ENCODE measurements at regions not wholly inside any gene's neighbourhood (a gene's known extent, or its start where the extent isn't known, plus 50 kb on each side); places are given as distances from the start of the nearest gene placed in this dataset.

DNA sequence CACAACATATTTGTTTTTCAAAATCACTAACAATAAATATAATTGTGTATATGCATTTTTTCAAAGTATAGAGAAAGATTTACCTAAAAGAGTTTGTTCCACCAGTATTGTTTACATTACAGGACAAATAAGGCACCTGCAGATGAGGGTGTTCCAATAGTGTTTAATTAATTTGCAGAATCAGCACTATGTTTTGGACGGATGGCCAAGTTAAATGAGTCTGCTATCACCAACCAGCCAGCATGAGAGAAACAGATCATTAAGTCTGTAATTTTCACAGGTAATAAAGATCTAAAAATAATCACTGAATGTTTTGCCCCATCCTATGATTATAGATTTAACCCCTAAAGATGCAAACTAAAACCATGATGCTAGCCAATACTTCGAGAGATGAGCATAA lies 2247.0 kb downstream of the NCAM2 start:
- DNase-seq (ENCODE audit: insufficient read length, low spot score) (no peak), FAIRE-seq (no peak)

DNA sequence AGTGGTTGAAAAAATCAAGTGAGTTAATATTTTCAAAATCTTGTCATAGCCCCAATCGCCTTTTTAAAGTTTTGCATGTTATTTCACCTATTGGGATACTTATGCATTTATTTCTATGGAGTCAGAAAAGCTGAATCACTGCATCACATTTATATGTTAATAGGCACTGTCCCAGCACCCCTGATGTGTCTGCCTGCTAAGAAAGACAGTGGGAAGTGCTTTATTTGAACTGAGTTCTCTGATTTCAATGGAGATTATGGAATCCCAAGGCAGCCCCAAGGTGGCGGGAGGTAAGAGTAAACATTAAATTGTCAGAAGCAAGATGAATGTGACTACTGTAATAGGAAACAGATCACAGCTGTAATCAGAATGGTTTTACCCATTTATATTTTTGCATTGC lies 2225.7 kb downstream of the NCAM2 start:
- DNase-seq (ENCODE audit: insufficient read length, low spot score), result no peak
- no peak for FAIRE-seq

DNA sequence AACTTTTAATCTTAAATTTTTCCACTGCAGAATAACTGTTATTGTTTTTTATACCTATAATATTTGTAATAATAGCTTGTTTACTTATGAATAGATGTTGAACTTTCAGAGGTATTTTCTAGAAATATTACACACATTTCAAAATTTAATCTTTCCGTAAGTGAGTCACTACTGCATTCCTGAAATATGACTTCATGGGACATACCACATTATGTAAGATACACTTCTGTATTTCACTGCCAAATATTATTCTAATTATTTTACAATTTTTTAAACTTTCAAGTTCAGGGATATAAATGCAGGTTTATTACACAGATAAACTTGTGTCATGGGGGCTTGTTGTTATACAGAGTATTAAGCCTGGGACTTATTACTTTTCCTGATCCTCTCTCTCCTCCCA lies 2220.5 kb downstream of the NCAM2 start:
- no peak for FAIRE-seq
- no peak for DNase-seq (ENCODE audit: insufficient read length, low spot score)

DNA sequence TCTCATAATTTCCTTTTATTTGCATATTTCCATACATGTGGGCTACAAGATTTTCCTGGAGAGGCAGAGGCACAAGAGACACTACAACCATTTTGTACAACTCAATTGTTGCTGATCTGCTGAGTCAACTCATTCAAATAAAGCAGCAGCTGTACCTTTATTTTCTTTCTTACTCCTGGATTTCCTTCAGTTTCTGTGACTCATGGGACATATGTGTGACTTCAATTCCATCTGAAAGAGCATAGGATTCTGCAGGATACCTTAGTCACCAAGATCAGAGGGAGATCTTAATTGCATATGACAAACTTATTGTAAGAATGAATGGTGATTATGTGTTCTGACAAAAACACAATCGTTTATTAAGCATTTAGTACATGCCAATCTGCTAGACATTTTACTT lies 2219.4 kb downstream of the NCAM2 start:
- no peak for FAIRE-seq

DNA sequence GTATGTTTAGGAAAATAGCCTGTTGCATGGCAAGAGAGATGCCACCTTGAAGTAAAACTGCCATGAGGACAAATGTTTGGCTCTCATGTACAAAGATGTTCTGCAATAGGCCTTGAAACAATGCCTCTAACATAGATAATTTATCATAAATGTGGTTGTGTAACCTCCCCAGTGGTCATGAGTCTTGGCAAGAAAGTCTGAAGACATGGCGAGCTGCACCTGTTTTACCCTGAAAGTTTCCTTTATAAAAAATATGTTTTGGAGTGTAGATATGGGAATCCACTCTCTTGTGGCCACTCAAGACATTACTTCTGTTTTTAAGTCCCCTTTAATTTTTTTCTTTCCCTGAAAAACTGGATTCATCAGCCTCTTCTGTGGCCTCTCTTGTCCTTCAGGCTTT lies 2217.1 kb downstream of the NCAM2 start:
- DNase-seq (ENCODE audit: insufficient read length, low spot score) (no peak), FAIRE-seq (no peak)

More for the DNA sequence above, 2219.4 kb downstream of the NCAM2 start:
- no peak for DNase-seq (ENCODE audit: insufficient read length, low spot score)

All from GM19239 (cell line).